Body of pancreas (tissue), 4 donors: ENCODE measurements at regions not wholly inside any gene's neighbourhood (a gene's known extent, or its start where the extent isn't known, plus 50 kb on each side); places are given as distances from the start of the nearest gene placed in this dataset.

ENCODE experiments used
- CTCF ChIP-seq, 7 experiments: fragments of 450-650 bp in 4 of 7; fragments of 200-600 bp in 3 of 7; sonication (generic) in 3 of 7; IDR thresholded peaks; one replicate each; pipeline ENCODE4 v1.5.1; 2016 to 2019; ENCODE audit warnings: antibody characterized with exemption in 7 of 7
- POLR2A ChIP-seq, 3 donors: fragments of 450-650 bp; IDR thresholded peaks; one replicate each; pipeline ENCODE4 v1.6.1; 2016; ENCODE audit warnings: antibody characterized with exemption in 3 of 3, mild to moderate bottlenecking in 2 of 3

GRCh38 chr12:108430926-108431325 is 84.2 kb upstream of the FICD start:
- no peak for TF ChIP-seq CTCF (IDR thresholded peaks at IDR 0.05)
- TF ChIP-seq POLR2A (IDR thresholded peaks at IDR 0.05), result no peak
